ENCODE measurements at regions not wholly inside any gene's neighbourhood (a gene's known extent, or its start where the extent isn't known, plus 50 kb on each side); places are given as distances from the start of the nearest gene placed in this dataset.
"Not testable (repeated sequence)": the region's sequence is repeated elsewhere in the genome, so short reads cannot be mapped to it uniquely, and the experiment has no call there.

GRCh38 chr17:34039759-34040555, 215.1 kb upstream of the CCL2 start:
- DNase-seq, result not testable (repeated sequence)

- DNase-seq, result no peak
These were observed 209.1 kb upstream of the CCL2 start for GRCh38 chr17:34045990-34046389.

GRCh38 chr17:34051046-34051445, 204.0 kb upstream of the CCL2 start:
- no peak for DNase-seq

GRCh38 chr17:34054495-34054894, 200.6 kb upstream of the CCL2 start:
- no peak for DNase-seq

- no peak for DNase-seq
These were observed 199.5 kb upstream of the CCL2 start for GRCh38 chr17:34055606-34056005.

GRCh38 chr17:34059423-34060220, 195.5 kb upstream of the CCL2 start:
- DNase-seq, result no peak

GRCh38 chr17:34066528-34066927, 188.6 kb upstream of the CCL2 start:
- no peak for DNase-seq

GRCh38 chr17:34067011-34067410, 188.1 kb upstream of the CCL2 start:
- no peak for DNase-seq

GRCh38 chr17:34068571-34068970, 186.5 kb upstream of the CCL2 start:
- peak in 1 of 2 experiments; percentile 14 for DNase-seq

GRCh38 chr17:34070712-34071111, 184.4 kb upstream of the CCL2 start:
- DNase-seq, result no peak

- DNase-seq, result no peak
These were observed 183.1 kb upstream of the CCL2 start for GRCh38 chr17:34071886-34072420.

- no peak for DNase-seq
These were observed 180.0 kb upstream of the CCL2 start for GRCh38 chr17:34075076-34075475.

- DNase-seq, result no peak
These were observed 178.1 kb upstream of the CCL2 start for GRCh38 chr17:34076743-34077631.

- no peak for DNase-seq
These were observed 173.8 kb upstream of the CCL2 start for GRCh38 chr17:34081269-34081668.

- no peak for DNase-seq
These were observed 172.7 kb upstream of the CCL2 start for GRCh38 chr17:34082404-34082803.

GRCh38 chr17:34089042-34089441, 166.0 kb upstream of the CCL2 start:
- DNase-seq, result not testable (repeated sequence)

- DNase-seq, result no peak
These were observed 164.5 kb upstream of the CCL2 start for GRCh38 chr17:34090593-34090992.

GRCh38 chr17:34091975-34092374, 163.1 kb upstream of the CCL2 start:
- DNase-seq, result no peak

- no peak for DNase-seq
These were observed 160.0 kb upstream of the CCL2 start for GRCh38 chr17:34095106-34095505.

- no peak for DNase-seq
These were observed 156.4 kb upstream of the CCL2 start for GRCh38 chr17:34098699-34099098.

- no peak for DNase-seq
These were observed 155.1 kb upstream of the CCL2 start for GRCh38 chr17:34099859-34100515.

- no peak for DNase-seq
These were observed 148.1 kb upstream of the CCL2 start for GRCh38 chr17:34107019-34107418.
